ENCODE measurements at regions not wholly inside any gene's neighbourhood (a gene's known extent, or its start where the extent isn't known, plus 50 kb on each side); places are given as distances from the start of the nearest gene placed in this dataset.

- no peak for TF ChIP-seq CTCF (IDR thresholded peaks at IDR 0.05; ENCODE audit: low read length)
- no peak for TF ChIP-seq EZH2 (optimal IDR thresholded peaks at IDR 0.05; ENCODE audit: low read depth, low read length)
These were observed 498.4 kb downstream of the TLE4 start for GRCh38 chr9:80070071-80070742.
